GM19025 (cell line): ENCODE measurements at regions not wholly inside any gene's neighbourhood (a gene's known extent, or its start where the extent isn't known, plus 50 kb on each side); places are given as distances from the start of the nearest gene placed in this dataset.

Experiments
- ATAC-seq: cut with Tn5 transposase; IDR thresholded peaks from one replicate; pipeline ENCODE4 v1.9.1; 2021; ENCODE audit warnings: mild to moderate bottlenecking, low read depth, moderate library complexity; ENCODE audit not compliant: unreplicated experiment

- ATAC-seq, result no peak
Measured at GRCh38 chr14:66432334-66432733, 53.8 kb upstream of the CCDC196 start.

- no peak for ATAC-seq
Measured at GRCh38 chr14:66434464-66434863, 51.7 kb upstream of the CCDC196 start.

GRCh38 chr14:66435683-66436082 lies 50.5 kb upstream of the CCDC196 start:
- ATAC-seq, result no peak
